ENCODE measurements at regions not wholly inside any gene's neighbourhood (a gene's known extent, or its start where the extent isn't known, plus 50 kb on each side); places are given as distances from the start of the nearest gene placed in this dataset.
"Not testable (repeated sequence)": the region's sequence is repeated elsewhere in the genome, so short reads cannot be mapped to it uniquely, and the experiment has no call there.

DNA sequence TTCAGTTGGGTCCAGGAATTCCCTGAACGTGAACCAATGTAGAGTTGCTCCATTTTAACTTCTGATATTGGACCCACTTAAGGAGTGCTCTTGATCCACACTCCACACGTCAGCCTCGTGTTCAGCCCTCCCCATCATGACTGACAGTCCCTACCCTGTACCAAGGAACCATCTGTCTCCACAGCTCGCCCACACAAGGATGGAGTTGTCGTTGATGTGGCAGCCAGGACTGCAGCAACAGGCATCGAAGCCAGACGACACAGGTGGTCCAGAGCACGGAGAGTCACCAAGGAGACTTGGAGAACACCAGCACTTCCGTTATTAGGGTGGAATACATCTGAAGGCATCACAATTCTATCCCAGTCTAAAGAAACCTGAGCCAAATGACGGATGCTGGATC is 472.1 kb upstream of the NR3C2 start:
- no peaks in the 10 kb centered on the region for H3K4me1 ChIP-seq
- no peak overlapping the region for H3K4me3 ChIP-seq
- DNase-seq, result no peak
- H3K36me3 ChIP-seq, result no peaks in the 10 kb centered on the region
- H3K27me3 ChIP-seq, result no peaks in the 10 kb centered on the region
- no peaks in the 10 kb centered on the region for H3K9me3 ChIP-seq
- no peak overlapping the region for H3K27ac ChIP-seq
- TF ChIP-seq POLR2A (IDR thresholded peaks at IDR 0.05) (no peak), CTCF (IDR thresholded peaks at IDR 0.05) (no peak)

DNA sequence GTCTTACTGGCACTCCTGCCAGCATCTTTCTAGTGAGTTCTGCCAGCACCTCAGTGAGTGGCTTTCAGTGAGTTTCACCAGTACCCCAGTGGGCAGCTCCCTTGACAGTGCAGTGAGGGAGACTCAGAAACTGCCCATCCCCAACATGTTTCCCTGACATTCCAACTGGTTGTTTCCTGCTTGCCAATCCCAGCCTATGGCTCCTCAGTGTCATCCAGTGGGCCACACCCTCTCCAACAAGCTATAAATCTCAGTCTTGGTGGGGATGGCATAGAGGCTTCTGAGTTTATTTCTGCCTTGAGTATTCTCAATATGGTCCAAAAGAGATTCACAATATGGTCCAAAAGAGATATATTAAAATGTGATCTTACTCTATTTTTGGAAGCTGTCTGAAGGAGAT is 461.2 kb upstream of the NR3C2 start:
- DNase-seq, result no peak
- TF ChIP-seq POLR2A (IDR thresholded peaks at IDR 0.05), result no peak
- no peak for TF ChIP-seq CTCF (IDR thresholded peaks at IDR 0.05)
- no peaks in the 10 kb centered on the region for H3K4me1 ChIP-seq
- no peak overlapping the region for H3K27ac ChIP-seq
- H3K9me3 ChIP-seq, result peaks cover 0 to 4% (median 0%) of the 10 kb centered on the region in 4 donors
- H3K36me3 ChIP-seq, result no peaks in the 10 kb centered on the region
- no peak overlapping the region for H3K4me3 ChIP-seq
- no peaks in the 10 kb centered on the region for H3K27me3 ChIP-seq

- peaks cover 0 to 17% (median 0%) of the 10 kb centered on the region in 4 donors for H3K9me3 ChIP-seq
- H3K4me1 ChIP-seq, result no peaks in the 10 kb centered on the region
- no peaks in the 10 kb centered on the region for H3K36me3 ChIP-seq
- H3K4me3 ChIP-seq, result no peak overlapping the region
- no peak for DNase-seq
- H3K27me3 ChIP-seq, result no peaks in the 10 kb centered on the region
- no peak overlapping the region for H3K27ac ChIP-seq
- TF ChIP-seq CTCF (IDR thresholded peaks at IDR 0.05), result no peak
- no peak for TF ChIP-seq POLR2A (IDR thresholded peaks at IDR 0.05)
Measured at GRCh38 chr4:148901075-148901705, 459.0 kb upstream of the NR3C2 start.

GRCh38 chr4:148898139-148898538 is 455.9 kb upstream of the NR3C2 start:
- H3K4me3 ChIP-seq, H3K27ac ChIP-seq, H3K4me1 ChIP-seq, H3K36me3 ChIP-seq, DNase-seq, H3K27me3 ChIP-seq: not testable (repeated sequence)
- H3K9me3 ChIP-seq, result peaks cover 0 to 17% (median 0%) of the 10 kb centered on the region in 4 donors

- DNase-seq, result no peak
- TF ChIP-seq POLR2A (IDR thresholded peaks at IDR 0.05), result no peak
- TF ChIP-seq CTCF (IDR thresholded peaks at IDR 0.05), result no peak
- H3K27ac ChIP-seq, result no peak overlapping the region
Measured at GRCh38 chr4:148893095-148893494, 450.9 kb upstream of the NR3C2 start.

GRCh38 chr4:148883891-148884290 is 441.7 kb upstream of the NR3C2 start:
- no peaks in the 10 kb centered on the region for H3K4me1 ChIP-seq
- DNase-seq, result no peak
- TF ChIP-seq POLR2A (IDR thresholded peaks at IDR 0.05) (no peak), CTCF (IDR thresholded peaks at IDR 0.05) (no peak)
- H3K27me3 ChIP-seq, result no peaks in the 10 kb centered on the region
- no peaks in the 10 kb centered on the region for H3K9me3 ChIP-seq
- no peak overlapping the region for H3K4me3 ChIP-seq
- H3K36me3 ChIP-seq, result no peaks in the 10 kb centered on the region
- no peak overlapping the region for H3K27ac ChIP-seq

More at GRCh38 chr4:148893095-148893494, 450.9 kb upstream of the NR3C2 start:
- Histone ChIP-seq H3K9me3 (peaks cover 0 to 10% (median 0%) of the 10 kb centered on the region in 4 donors), H3K27me3 (no peaks in the 10 kb centered on the region), H3K4me1 (no peaks in the 10 kb centered on the region), H3K4me3 (no peak overlapping the region), H3K36me3 (no peaks in the 10 kb centered on the region)

Data from Peyer's patch (tissue), 4 donors.